Testis (tissue), 2 donors: ENCODE measurements at regions not wholly inside any gene's neighbourhood (a gene's known extent, or its start where the extent isn't known, plus 50 kb on each side); places are given as distances from the start of the nearest gene placed in this dataset.
A peak's percentile ranks its signal among the peaks of the same experiment; 100 is the strongest.

Experiments
- DNase-seq: peaks from one replicate; pipeline ENCODE4 v3.0.0-alpha.2; 2019
- H3K27ac ChIP-seq, 2 donors: fragments of 200-600 bp; sonication (generic); one replicate each; pipeline ENCODE4 v1.5.1; 2019
- H3K27me3 ChIP-seq: fragments of 200-600 bp; sonication (generic); one replicate; pipeline ENCODE4 v1.5.1; 2019
- H3K36me3 ChIP-seq: fragments of 200-600 bp; sonication (generic); one replicate; pipeline ENCODE4 v1.5.1; 2017; ENCODE audit warnings: low read depth; ENCODE audit errors: missing control alignments
- H3K4me1 ChIP-seq: fragments of 200-600 bp; sonication (generic); one replicate; pipeline ENCODE4 v1.5.1; 2019
- H3K4me3 ChIP-seq, 2 donors: fragments of 200-600 bp; sonication (generic); one replicate each; pipeline ENCODE4 v1.5.1; 2017 to 2019
- H3K9me3 ChIP-seq: fragments of 200-600 bp; sonication (generic); one replicate; pipeline ENCODE4 v1.5.1; 2017
- POLR2A ChIP-seq: fragments of 450-650 bp; IDR thresholded peaks from one replicate; pipeline ENCODE4 v1.6.1; 2017; ENCODE audit warnings: antibody characterized with exemption, mild to moderate bottlenecking, moderate library complexity
- WGBS, 2 donors: methylation state at CpG; one replicate each; pipeline ENCODE4 v1.1.5; 2018; 5-methylcytosine and 5-hydroxymethylcytosine counted together
- intact Hi-C: fragments of 100-400 bp; cut with DNase I; formaldehyde crosslinking; loops from one replicate; pipeline ENCODE4 v1.15.1; 2023; ENCODE audit warnings: low total_unique reads
- TF ChIP-seq, protein P1 (sequence below), 3 experiments: fragments of 450-650 bp in 2 of 3; fragments of 200-600 bp in 1 of 3; sonication (generic) in 1 of 3; IDR thresholded peaks; one replicate each; pipeline ENCODE4 v1.5.1; 2016 to 2019; ENCODE audit warnings: antibody characterized with exemption in 3 of 3, mild to moderate bottlenecking in 2 of 3, moderate library complexity in 1 of 3

DNA sequence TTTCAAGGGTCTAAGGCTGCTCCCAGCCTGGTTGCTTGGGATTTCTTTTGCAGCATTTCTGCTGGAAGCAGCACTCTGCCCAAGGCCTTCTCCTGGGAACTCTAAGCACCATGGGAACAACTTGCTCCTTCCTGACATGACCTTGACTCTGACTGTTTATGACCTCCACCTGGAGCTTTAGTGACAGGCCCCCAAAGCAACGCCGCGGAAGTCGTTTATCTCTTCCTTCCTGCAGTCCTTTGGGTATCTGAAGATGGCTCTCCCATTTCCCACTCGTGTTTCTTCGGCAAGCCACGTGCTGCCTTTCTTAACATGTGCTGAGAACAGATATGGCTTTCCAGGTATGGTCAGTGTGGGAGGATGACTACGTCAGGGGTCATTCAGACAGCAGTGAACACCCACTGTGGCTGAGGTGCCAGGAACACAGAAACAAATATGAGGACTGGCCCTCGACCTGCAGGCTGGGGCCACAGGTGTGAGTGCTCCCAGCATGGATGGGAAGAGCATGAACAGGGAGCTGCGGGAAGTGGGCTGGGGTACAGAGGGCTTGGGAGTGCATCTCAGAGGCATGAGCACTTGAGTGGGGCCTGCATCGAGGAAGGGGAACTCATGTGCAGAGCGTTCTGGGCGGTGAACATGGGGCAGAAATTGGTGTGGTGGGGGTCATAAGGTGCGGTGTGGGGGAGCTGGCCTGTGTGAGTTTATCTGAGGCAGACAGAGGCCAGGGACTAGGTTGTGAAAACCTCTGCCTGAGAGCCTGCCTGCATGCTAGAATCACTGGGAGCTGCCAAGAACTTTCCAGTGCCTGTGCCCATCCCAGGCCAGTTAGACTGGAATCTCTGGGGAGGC, 140.5 kb downstream of the TSN start:
- TF ChIP-seq, protein P1, sequence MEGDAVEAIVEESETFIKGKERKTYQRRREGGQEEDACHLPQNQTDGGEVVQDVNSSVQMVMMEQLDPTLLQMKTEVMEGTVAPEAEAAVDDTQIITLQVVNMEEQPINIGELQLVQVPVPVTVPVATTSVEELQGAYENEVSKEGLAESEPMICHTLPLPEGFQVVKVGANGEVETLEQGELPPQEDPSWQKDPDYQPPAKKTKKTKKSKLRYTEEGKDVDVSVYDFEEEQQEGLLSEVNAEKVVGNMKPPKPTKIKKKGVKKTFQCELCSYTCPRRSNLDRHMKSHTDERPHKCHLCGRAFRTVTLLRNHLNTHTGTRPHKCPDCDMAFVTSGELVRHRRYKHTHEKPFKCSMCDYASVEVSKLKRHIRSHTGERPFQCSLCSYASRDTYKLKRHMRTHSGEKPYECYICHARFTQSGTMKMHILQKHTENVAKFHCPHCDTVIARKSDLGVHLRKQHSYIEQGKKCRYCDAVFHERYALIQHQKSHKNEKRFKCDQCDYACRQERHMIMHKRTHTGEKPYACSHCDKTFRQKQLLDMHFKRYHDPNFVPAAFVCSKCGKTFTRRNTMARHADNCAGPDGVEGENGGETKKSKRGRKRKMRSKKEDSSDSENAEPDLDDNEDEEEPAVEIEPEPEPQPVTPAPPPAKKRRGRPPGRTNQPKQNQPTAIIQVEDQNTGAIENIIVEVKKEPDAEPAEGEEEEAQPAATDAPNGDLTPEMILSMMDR (IDR thresholded peaks at IDR 0.05), result no peak
- no peak for TF ChIP-seq POLR2A
- no peak for DNase-seq
- Histone ChIP-seq H3K36me3 (no peaks in the 10 kb centered on the region), H3K4me1 (no peaks in the 10 kb centered on the region), H3K9me3 (no peaks in the 10 kb centered on the region), H3K27ac (no peak overlapping the region), H3K27me3 (no peaks in the 10 kb centered on the region), H3K4me3 (no peak overlapping the region)
- intact Hi-C loops, result no loop called here
- WGBS, 2 donors, result 59 to 67% methylated on average over 14 of the region's 14 CpGs

DNA sequence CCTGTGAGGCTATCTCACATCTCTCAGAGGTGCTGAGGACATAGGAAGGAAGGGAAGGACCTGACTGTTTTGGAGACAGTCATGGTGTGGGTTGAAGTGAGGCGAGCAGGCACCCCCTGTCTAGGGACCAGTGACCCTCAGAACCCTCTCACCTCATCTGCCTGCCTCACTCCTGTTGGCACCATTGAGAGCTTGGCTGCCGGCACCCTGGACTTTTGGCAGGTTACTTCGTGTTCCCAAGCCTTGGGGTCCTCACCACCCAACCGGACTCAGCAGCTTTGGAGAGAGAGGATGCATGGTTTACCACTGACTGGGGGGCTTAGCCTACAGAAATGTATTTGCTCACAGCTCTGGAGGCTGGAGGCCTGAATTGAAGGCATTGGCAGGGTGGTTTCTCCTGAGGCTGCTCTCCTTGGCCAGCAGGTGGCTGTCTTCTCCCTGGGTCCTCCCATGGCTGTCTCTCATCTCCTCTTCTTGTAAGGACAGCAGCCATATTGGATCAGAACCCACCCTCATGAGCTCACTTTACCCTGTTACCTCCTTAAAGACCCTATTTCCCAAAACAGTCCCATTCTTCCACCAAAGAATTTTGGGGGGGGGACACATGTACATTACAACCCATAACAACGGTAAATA, 142.0 kb downstream of the TSN start:
- intact Hi-C loops, result no loop called here
- WGBS, 2 donors, result 88 to 95% methylated on average over 5 of the region's 5 CpGs
- DNase-seq, result peak; percentile 49
- Histone ChIP-seq H3K9me3 (no peaks in the 10 kb centered on the region), H3K27me3 (no peaks in the 10 kb centered on the region), H3K36me3 (no peaks in the 10 kb centered on the region), H3K4me3 (no peak overlapping the region), H3K4me1 (no peaks in the 10 kb centered on the region), H3K27ac (no peak overlapping the region)
- TF ChIP-seq, protein P1 (IDR thresholded peaks at IDR 0.05), result peak in 1 of 3 experiments; percentile 30
- no peak for TF ChIP-seq POLR2A

DNA sequence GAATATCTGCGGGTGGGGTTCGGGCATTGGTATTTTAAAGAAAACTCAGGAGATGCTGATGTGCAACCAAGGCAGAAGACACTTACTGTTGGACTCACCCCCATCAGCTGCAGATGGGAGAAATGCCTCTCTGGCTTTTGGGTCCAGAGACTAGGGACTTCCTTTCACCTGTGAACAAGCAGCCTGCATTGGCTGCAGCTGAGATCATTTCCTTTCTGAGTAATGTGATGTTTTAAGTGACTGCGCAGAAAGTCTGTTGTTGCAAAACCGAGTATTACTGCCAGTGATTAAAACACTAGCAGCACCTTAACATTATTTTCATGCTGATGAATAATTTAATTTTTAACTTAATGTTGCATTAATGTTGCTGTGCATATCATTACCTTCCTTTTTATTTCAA, 143.0 kb downstream of the TSN start:
- 74 to 89% methylated on average over 4 of the region's 4 CpGs for WGBS, 2 donors
- H3K27ac ChIP-seq, result no peak overlapping the region

DNA sequence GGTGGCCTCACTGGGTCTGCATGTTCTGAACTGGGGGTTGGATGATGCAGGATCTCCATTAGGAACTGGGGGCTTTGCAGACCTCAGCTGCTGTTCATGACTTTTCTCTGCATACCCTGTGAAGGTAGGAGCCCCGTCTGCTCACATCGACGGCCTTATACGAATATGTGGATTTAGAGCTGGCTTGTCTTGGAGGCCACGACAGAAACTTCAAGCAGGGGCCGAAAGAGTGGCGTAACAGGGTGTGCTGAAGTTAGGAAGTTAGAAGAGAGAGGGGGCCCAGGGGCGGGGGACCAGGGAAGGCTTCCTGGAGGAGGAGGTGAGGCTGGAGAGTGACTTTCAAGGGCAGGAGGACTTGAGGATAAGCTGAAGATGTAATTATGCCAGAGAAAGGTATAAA, 144.9 kb downstream of the TSN start:
- Histone ChIP-seq H3K4me3 (no peak overlapping the region), H3K27me3 (no peaks in the 10 kb centered on the region), H3K4me1 (no peaks in the 10 kb centered on the region), H3K27ac (no peak overlapping the region), H3K36me3 (no peaks in the 10 kb centered on the region), H3K9me3 (no peaks in the 10 kb centered on the region)
- intact Hi-C loops, result no loop called here
- DNase-seq, result no peak
- no peak for TF ChIP-seq POLR2A
- TF ChIP-seq, protein P1 (IDR thresholded peaks at IDR 0.05), result no peak
- WGBS, 2 donors, result 89% methylated on average over 8 of the region's 8 CpGs

More for the DNA sequence above, 143.0 kb downstream of the TSN start:
- H3K27me3 ChIP-seq, result no peaks in the 10 kb centered on the region
- TF ChIP-seq, protein P1 (IDR thresholded peaks at IDR 0.05), result no peak
- no peak for TF ChIP-seq POLR2A
- intact Hi-C loops, result no loop called here
- no peaks in the 10 kb centered on the region for H3K4me1 ChIP-seq
- DNase-seq, result no peak
- H3K9me3 ChIP-seq, result no peaks in the 10 kb centered on the region
- no peak overlapping the region for H3K4me3 ChIP-seq
- no peaks in the 10 kb centered on the region for H3K36me3 ChIP-seq
